ENCODE measurements at regions not wholly inside any gene's neighbourhood (a gene's known extent, or its start where the extent isn't known, plus 50 kb on each side); places are given as distances from the start of the nearest gene placed in this dataset.

GRCh38 chr9:27853529-27853928, 280.2 kb upstream of the C9orf72 start:
- DNase-seq (no peak), ATAC-seq (no peak)
- H3K4me1 ChIP-seq: no peaks in the 10 kb centered on the region
- H3K27me3 ChIP-seq: no peaks in the 10 kb centered on the region
- H3K9me3 ChIP-seq: no peaks in the 10 kb centered on the region
- WGBS, 4 donors: 76 to 84% (median 81%) methylated on average over 6 of the region's 6 CpGs
- H3K36me3 ChIP-seq: no peaks in the 10 kb centered on the region
- TF ChIP-seq, protein P1, sequence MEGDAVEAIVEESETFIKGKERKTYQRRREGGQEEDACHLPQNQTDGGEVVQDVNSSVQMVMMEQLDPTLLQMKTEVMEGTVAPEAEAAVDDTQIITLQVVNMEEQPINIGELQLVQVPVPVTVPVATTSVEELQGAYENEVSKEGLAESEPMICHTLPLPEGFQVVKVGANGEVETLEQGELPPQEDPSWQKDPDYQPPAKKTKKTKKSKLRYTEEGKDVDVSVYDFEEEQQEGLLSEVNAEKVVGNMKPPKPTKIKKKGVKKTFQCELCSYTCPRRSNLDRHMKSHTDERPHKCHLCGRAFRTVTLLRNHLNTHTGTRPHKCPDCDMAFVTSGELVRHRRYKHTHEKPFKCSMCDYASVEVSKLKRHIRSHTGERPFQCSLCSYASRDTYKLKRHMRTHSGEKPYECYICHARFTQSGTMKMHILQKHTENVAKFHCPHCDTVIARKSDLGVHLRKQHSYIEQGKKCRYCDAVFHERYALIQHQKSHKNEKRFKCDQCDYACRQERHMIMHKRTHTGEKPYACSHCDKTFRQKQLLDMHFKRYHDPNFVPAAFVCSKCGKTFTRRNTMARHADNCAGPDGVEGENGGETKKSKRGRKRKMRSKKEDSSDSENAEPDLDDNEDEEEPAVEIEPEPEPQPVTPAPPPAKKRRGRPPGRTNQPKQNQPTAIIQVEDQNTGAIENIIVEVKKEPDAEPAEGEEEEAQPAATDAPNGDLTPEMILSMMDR (IDR thresholded peaks at IDR 0.05): no peak
- TF ChIP-seq POLR2A (IDR thresholded peaks at IDR 0.05): no peak
- H3K4me3 ChIP-seq: no peak overlapping the region
- intact Hi-C loops (cut with DNase I): loop anchor here in 1 of 10 donors (10.0 kb wide), 1 partner anchor 61 kb away; no protein-coding TSS in a partner anchor
- no peak overlapping the region for H3K27ac ChIP-seq

GRCh38 chr9:27856054-27856453, 282.8 kb upstream of the C9orf72 start:
- no peak for TF ChIP-seq POLR2A (IDR thresholded peaks at IDR 0.05)
- TF ChIP-seq, protein P1 (IDR thresholded peaks at IDR 0.05): no peak
- intact Hi-C loops (cut with DNase I): loop anchor here in 1 of 10 donors (10.0 kb wide), 1 partner anchor 59 kb away; no protein-coding TSS in a partner anchor
- no peak for DNase-seq
- no peak overlapping the region for H3K27ac ChIP-seq
- H3K36me3 ChIP-seq: no peaks in the 10 kb centered on the region
- no peaks in the 10 kb centered on the region for H3K4me1 ChIP-seq
- 48 to 61% (median 54%) methylated on average over 2 of the region's 2 CpGs for WGBS, 4 donors
- H3K4me3 ChIP-seq: no peak overlapping the region
- no peaks in the 10 kb centered on the region for H3K9me3 ChIP-seq
- no peaks in the 10 kb centered on the region for H3K27me3 ChIP-seq
- ATAC-seq: no peak

DNA sequence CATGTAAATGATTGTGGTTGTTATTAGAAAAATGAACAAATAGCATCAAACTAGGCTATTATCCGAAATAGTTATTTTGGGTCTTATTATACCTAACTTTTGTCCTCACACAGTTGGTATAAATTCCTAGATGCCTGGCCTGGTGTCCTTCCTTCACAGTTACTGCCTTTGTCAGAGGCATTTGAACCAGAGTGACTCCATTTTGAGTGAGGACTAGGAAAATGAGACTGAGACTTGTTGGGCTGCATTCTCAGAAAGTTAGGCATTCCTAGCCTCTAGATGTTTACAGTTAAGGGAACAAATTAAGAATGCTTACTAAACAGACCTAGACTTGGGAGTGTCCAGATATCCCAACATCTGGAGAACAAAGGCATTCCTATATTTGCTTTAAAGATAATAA, 283.5 kb upstream of the C9orf72 start:
- no peak for TF ChIP-seq POLR2A (IDR thresholded peaks at IDR 0.05)
- TF ChIP-seq, protein P1 (IDR thresholded peaks at IDR 0.05): no peak
- Histone ChIP-seq H3K27ac (no peak overlapping the region), H3K4me1 (no peaks in the 10 kb centered on the region), H3K9me3 (no peaks in the 10 kb centered on the region), H3K4me3 (no peak overlapping the region), H3K36me3 (no peaks in the 10 kb centered on the region), H3K27me3 (no peaks in the 10 kb centered on the region)
- DNase-seq (no peak), ATAC-seq (no peak)
- WGBS, 4 donors: 84 to 88% (median 88%) methylated on average over 1 of the region's 1 CpG
- intact Hi-C loops (cut with DNase I): loop anchor here in 1 of 10 donors (10.0 kb wide), 1 partner anchor 58 kb away; no protein-coding TSS in a partner anchor

- H3K27ac ChIP-seq: no peak overlapping the region
- 35 to 41% (median 41%) methylated on average over 3 of the region's 3 CpGs for WGBS, 4 donors
- ATAC-seq (no peak), DNase-seq (no peak)
- no peak overlapping the region for H3K4me3 ChIP-seq
- no peaks in the 10 kb centered on the region for H3K9me3 ChIP-seq
- no peak for TF ChIP-seq POLR2A (IDR thresholded peaks at IDR 0.05)
- TF ChIP-seq, protein P1 (IDR thresholded peaks at IDR 0.05): no peak
- H3K4me1 ChIP-seq: peaks cover 0 to 5% (median 0%) of the 10 kb centered on the region in 12 donors
- intact Hi-C loops (cut with DNase I): no loop called here
- H3K27me3 ChIP-seq: no peaks in the 10 kb centered on the region
- no peaks in the 10 kb centered on the region for H3K36me3 ChIP-seq
Measured at GRCh38 chr9:27861887-27862286, 288.6 kb upstream of the C9orf72 start.
